ENCODE measurements at regions not wholly inside any gene's neighbourhood (a gene's known extent, or its start where the extent isn't known, plus 50 kb on each side); places are given as distances from the start of the nearest gene placed in this dataset.
A peak's percentile ranks its signal among the peaks of the same experiment; 100 is the strongest.

- WGBS, 2 experiments (ENCODE audit: insufficient coverage in 2 of 2): 86% methylated on average over 1 of the region's 2 CpGs; no CpG with 5 or more reads in 1 of the 2 experiments
- Histone ChIP-seq H3K9me3 (ENCODE audit: control insufficient read depth, low read length) (peaks cover 13% of the 10 kb centered on the region), H3K4me1 (ENCODE audit: control insufficient read depth, insufficient read depth, low read length, poor library complexity, severe bottlenecking) (no peaks in the 10 kb centered on the region), H3K27ac (ENCODE audit: low read depth, low read length, severe bottlenecking) (no peak overlapping the region), H3K36me3 (ENCODE audit: control insufficient read depth, insufficient read depth, low read length) (no peaks in the 10 kb centered on the region), H3K4me3 (ENCODE audit: extremely low read depth, insufficient read depth, low read length, poor library complexity, severe bottlenecking) (no peak overlapping the region)
Observed at GRCh38 chr4:81526706-81527105, 55.0 kb upstream of the RASGEF1B start.

GRCh38 chr4:81523672-81524327 lies 52.1 kb upstream of the RASGEF1B start:
- H3K4me3 ChIP-seq (ENCODE audit: extremely low read depth, insufficient read depth, low read length, poor library complexity, severe bottlenecking): no peak overlapping the region
- no CpG with 5 or more reads among the region's 2 CpGs for WGBS, 2 experiments (ENCODE audit: insufficient coverage in 2 of 2)
- H3K9me3 ChIP-seq (ENCODE audit: control insufficient read depth, low read length): peaks cover 13% of the 10 kb centered on the region
- no peaks in the 10 kb centered on the region for H3K36me3 ChIP-seq (ENCODE audit: control insufficient read depth, insufficient read depth, low read length)
- no peaks in the 10 kb centered on the region for H3K4me1 ChIP-seq (ENCODE audit: control insufficient read depth, insufficient read depth, low read length, poor library complexity, severe bottlenecking)
- H3K27ac ChIP-seq (ENCODE audit: low read depth, low read length, severe bottlenecking): peak overlapping the region; percentile 63

- no peak overlapping the region for H3K4me3 ChIP-seq (ENCODE audit: extremely low read depth, insufficient read depth, low read length, poor library complexity, severe bottlenecking)
- H3K9me3 ChIP-seq (ENCODE audit: control insufficient read depth, low read length): peaks cover 11% of the 10 kb centered on the region
- no peaks in the 10 kb centered on the region for H3K4me1 ChIP-seq (ENCODE audit: control insufficient read depth, insufficient read depth, low read length, poor library complexity, severe bottlenecking)
- no peaks in the 10 kb centered on the region for H3K36me3 ChIP-seq (ENCODE audit: control insufficient read depth, insufficient read depth, low read length)
- H3K27ac ChIP-seq (ENCODE audit: low read depth, low read length, severe bottlenecking): no peak overlapping the region
- WGBS, 2 experiments (ENCODE audit: insufficient coverage in 2 of 2): no CpG with 5 or more reads among the region's 2 CpGs
Observed at GRCh38 chr4:81522711-81523110, 51.0 kb upstream of the RASGEF1B start.

GRCh38 chr4:81521708-81522107 lies 50.0 kb upstream of the RASGEF1B start:
- H3K4me3 ChIP-seq (ENCODE audit: extremely low read depth, insufficient read depth, low read length, poor library complexity, severe bottlenecking): no peak overlapping the region
- 88% methylated on average over 1 of the region's 1 CpG; no CpG with 5 or more reads in 1 of the 2 experiments for WGBS, 2 experiments (ENCODE audit: insufficient coverage in 2 of 2)
- H3K9me3 ChIP-seq (ENCODE audit: control insufficient read depth, low read length): peaks cover 4% of the 10 kb centered on the region
- no peaks in the 10 kb centered on the region for H3K36me3 ChIP-seq (ENCODE audit: control insufficient read depth, insufficient read depth, low read length)
- no peak overlapping the region for H3K27ac ChIP-seq (ENCODE audit: low read depth, low read length, severe bottlenecking)
- no peaks in the 10 kb centered on the region for H3K4me1 ChIP-seq (ENCODE audit: control insufficient read depth, insufficient read depth, low read length, poor library complexity, severe bottlenecking)
